Omental fat pad (tissue), 3 donors: ENCODE measurements at regions not wholly inside any gene's neighbourhood (a gene's known extent, or its start where the extent isn't known, plus 50 kb on each side); places are given as distances from the start of the nearest gene placed in this dataset.

Experiments used
- ATAC-seq: fragments of 150-250 bp; one replicate; pipeline ENCODE4 v1.9.1; 2016; ENCODE audit warnings: mild to moderate bottlenecking, moderate library complexity; ENCODE audit not compliant: low FRiP score
- DNase-seq: peaks from one replicate; pipeline ENCODE4 v3.0.0-alpha.2; 2019; ENCODE audit warnings: low spot score
- CTCF ChIP-seq, 3 donors: fragments of 450-650 bp; IDR thresholded peaks; one replicate each; pipeline ENCODE4 v1.5.1; 2016 to 2017; ENCODE audit warnings: antibody characterized with exemption in 3 of 3, mild to moderate bottlenecking in 3 of 3, moderate library complexity in 2 of 3

DNA sequence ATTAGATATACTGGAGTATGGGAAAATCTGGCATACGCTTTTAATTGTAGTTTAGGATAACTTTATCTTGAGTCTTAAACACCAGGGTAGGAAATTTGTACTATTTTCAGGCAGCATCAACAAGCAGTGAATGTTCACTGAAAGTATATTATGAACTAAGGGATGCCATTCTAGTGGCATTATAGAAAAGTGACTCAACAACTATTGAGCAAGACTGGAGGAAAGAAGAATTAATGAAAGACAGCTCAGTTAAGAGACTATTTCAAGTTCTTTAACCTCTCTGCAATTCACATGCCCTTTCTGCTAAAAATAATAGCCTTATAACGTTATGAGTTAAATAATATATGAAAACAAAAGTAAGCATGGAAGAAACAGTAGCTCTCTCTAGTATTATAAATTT lies 343.1 kb downstream of the FSCB start:
- DNase-seq: no peak
- ATAC-seq: no peak
- TF ChIP-seq CTCF (IDR thresholded peaks at IDR 0.05): no peak

- DNase-seq (no peak), ATAC-seq (no peak)
- TF ChIP-seq CTCF (IDR thresholded peaks at IDR 0.05): no peak
Observed at GRCh38 chr14:44162197-44162596, 344.9 kb downstream of the FSCB start.

DNA sequence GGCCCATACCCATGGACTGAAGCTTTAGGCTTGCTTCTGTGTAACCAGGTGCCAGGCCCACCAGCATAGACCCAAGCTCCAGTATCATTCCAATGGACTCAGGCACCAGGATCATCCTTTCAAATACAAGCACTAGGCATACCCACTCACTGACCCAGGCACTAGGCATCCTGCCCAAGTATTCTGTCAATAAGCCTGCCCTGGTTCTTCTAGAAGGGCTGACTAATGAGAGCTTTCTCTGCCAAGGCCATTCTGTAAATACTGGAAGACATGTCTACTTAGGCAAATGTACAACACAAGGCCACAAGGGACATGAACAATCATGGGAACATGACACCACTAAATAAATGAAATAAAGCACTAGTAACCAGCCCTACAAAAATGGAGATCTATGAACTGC lies 352.2 kb downstream of the FSCB start:
- ATAC-seq (no peak), DNase-seq (no peak)
- TF ChIP-seq CTCF (IDR thresholded peaks at IDR 0.05): no peak

- TF ChIP-seq CTCF (IDR thresholded peaks at IDR 0.05): no peak
- DNase-seq (no peak), ATAC-seq (no peak)
Observed at GRCh38 chr14:44154446-44154845, 352.6 kb downstream of the FSCB start.

GRCh38 chr14:44151130-44151820 lies 355.8 kb downstream of the FSCB start:
- DNase-seq (no peak), ATAC-seq (no peak)
- no peak for TF ChIP-seq CTCF (IDR thresholded peaks at IDR 0.05)

- no peak for TF ChIP-seq CTCF (IDR thresholded peaks at IDR 0.05)
Observed at GRCh38 chr14:44149597-44149996, 357.5 kb downstream of the FSCB start.

DNA sequence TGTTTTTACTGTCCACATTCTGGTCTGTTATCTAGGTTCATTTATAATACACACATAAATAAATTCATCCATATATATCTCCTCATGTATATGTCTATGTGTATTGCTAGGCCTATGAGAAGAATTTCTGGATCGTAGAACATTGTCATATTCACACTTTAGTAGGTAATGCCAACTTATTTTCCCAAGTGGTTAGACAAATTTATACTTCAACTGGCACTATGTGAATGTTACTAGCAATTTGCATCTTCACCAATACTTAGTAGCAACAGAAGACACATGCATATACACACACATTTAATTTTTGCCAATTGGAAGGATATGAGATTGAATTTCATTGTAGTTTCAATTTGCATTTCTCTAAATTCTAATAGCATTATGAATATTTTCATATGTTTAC lies 365.1 kb downstream of the FSCB start:
- no peak for TF ChIP-seq CTCF (IDR thresholded peaks at IDR 0.05)
- DNase-seq (no peak), ATAC-seq (no peak)

More at GRCh38 chr14:44149597-44149996, 357.5 kb downstream of the FSCB start:
- DNase-seq (no peak), ATAC-seq (no peak)
